GM12891 (cell line): ENCODE measurements at regions not wholly inside any gene's neighbourhood (a gene's known extent, or its start where the extent isn't known, plus 50 kb on each side); places are given as distances from the start of the nearest gene placed in this dataset.
"Not testable (repeated sequence)": the region's sequence is repeated elsewhere in the genome, so short reads cannot be mapped to it uniquely, and the experiment has no call there.

Experiments
- PAX5 ChIP-seq: IDR thresholded peaks from 2 replicates; pipeline ENCODE4 v1.6.1; 2011; ENCODE audit warnings: low read length, moderate library complexity, mild to moderate bottlenecking; ENCODE audit not compliant: insufficient read depth, severe bottlenecking
- POLR2A ChIP-seq: IDR thresholded peaks from 2 replicates; pipeline ENCODE4 v1.6.1; 2011; ENCODE audit warnings: low read depth, low read length, control low read depth
- POLR2AphosphoS5 ChIP-seq: IDR thresholded peaks from 2 replicates; pipeline ENCODE4 v1.6.1; 2011; ENCODE audit warnings: low read depth, low read length, control low read depth
- POU2F2 ChIP-seq: IDR thresholded peaks from 2 replicates; pipeline ENCODE4 v1.6.1; 2011; ENCODE audit warnings: low read depth, mild to moderate bottlenecking, control low read depth, low read length, moderate library complexity
- SPI1 ChIP-seq: IDR thresholded peaks from 2 replicates; pipeline ENCODE4 v1.6.1; 2011; ENCODE audit warnings: low read depth, low read length, control low read depth
- TAF1 ChIP-seq: IDR thresholded peaks from 2 replicates; pipeline ENCODE4 v1.6.1; 2011; ENCODE audit warnings: low read depth, low read length, control low read depth

DNA sequence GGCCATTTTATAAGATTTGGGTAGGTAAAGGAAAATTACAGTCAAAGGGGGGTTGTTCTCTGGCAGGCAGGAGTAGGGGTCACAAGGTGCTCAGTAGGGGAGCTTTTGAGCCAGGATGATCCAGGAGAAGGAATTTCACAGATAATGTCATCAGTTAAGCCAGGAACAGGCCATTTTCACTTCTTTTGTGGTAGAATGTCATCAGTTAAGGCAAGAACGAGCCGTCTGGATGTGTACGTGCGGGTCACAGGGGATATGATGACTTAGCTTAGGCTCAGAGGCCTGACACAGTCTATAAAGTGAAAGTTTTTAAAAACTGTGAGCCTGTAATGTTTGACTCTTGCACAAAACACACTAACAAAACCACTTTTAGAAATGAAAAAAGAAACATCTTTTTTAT lies 1371.3 kb upstream of the RAG2 start:
- not testable (repeated sequence) for TF ChIP-seq POLR2A, POLR2AphosphoS5, TAF1, SPI1, PAX5, POU2F2
